GM19193 (cell line): ENCODE measurements at regions not wholly inside any gene's neighbourhood (a gene's known extent, or its start where the extent isn't known, plus 50 kb on each side); places are given as distances from the start of the nearest gene placed in this dataset.

ENCODE experiments used
- POLR2A ChIP-seq: IDR thresholded peaks from 4 replicates; pipeline ENCODE4 v1.6.1; 2011; ENCODE audit not compliant: insufficient read depth, insufficient read length; ENCODE audit errors: extremely low read depth

- TF ChIP-seq POLR2A = no peak
Measured at GRCh38 chr16:72511171-72511570, 339.2 kb upstream of the PMFBP1 start.

GRCh38 chr16:72508191-72508590 lies 336.2 kb upstream of the PMFBP1 start:
- no peak for TF ChIP-seq POLR2A

GRCh38 chr16:72502594-72503005 lies 330.6 kb upstream of the PMFBP1 start:
- no peak for TF ChIP-seq POLR2A

- no peak for TF ChIP-seq POLR2A
Measured at GRCh38 chr16:72501739-72502593, 330.0 kb upstream of the PMFBP1 start.

- TF ChIP-seq POLR2A = no peak
Measured at GRCh38 chr16:72500545-72500944, 328.6 kb upstream of the PMFBP1 start.

GRCh38 chr16:72493716-72494415 lies 321.9 kb upstream of the PMFBP1 start:
- TF ChIP-seq POLR2A = no peak

- TF ChIP-seq POLR2A = no peak
Measured at GRCh38 chr16:72487283-72487682, 315.3 kb upstream of the PMFBP1 start.

- TF ChIP-seq POLR2A = no peak
Measured at GRCh38 chr16:72482695-72483094, 310.7 kb upstream of the PMFBP1 start.

GRCh38 chr16:72481419-72481818 lies 309.5 kb upstream of the PMFBP1 start:
- no peak for TF ChIP-seq POLR2A

- no peak for TF ChIP-seq POLR2A
Measured at GRCh38 chr16:72480911-72481310, 309.0 kb upstream of the PMFBP1 start.

GRCh38 chr16:72475688-72476087 lies 303.7 kb upstream of the PMFBP1 start:
- no peak for TF ChIP-seq POLR2A

GRCh38 chr16:72474501-72475123 lies 302.7 kb upstream of the PMFBP1 start:
- TF ChIP-seq POLR2A = no peak

- TF ChIP-seq POLR2A = no peak
Measured at GRCh38 chr16:72473631-72474030, 301.7 kb upstream of the PMFBP1 start.

GRCh38 chr16:72471317-72471924 lies 299.5 kb upstream of the PMFBP1 start:
- TF ChIP-seq POLR2A = no peak

GRCh38 chr16:72470541-72470940 lies 298.6 kb upstream of the PMFBP1 start:
- no peak for TF ChIP-seq POLR2A

- TF ChIP-seq POLR2A = no peak
Measured at GRCh38 chr16:72469932-72470331, 298.0 kb upstream of the PMFBP1 start.

GRCh38 chr16:72468582-72468981 lies 296.6 kb upstream of the PMFBP1 start:
- TF ChIP-seq POLR2A = no peak
